B cell (primary cell): ENCODE measurements at regions not wholly inside any gene's neighbourhood (a gene's known extent, or its start where the extent isn't known, plus 50 kb on each side); places are given as distances from the start of the nearest gene placed in this dataset.

Experiments
- ATAC-seq: fragments of 200-7000 bp; cut with Tn5 transposase; one replicate; pipeline ENCODE4 v1.10.0; 2021; ENCODE audit warnings: low read depth, mild to moderate bottlenecking, moderate number of reproducible peaks, moderate library complexity
- CTCF ChIA-PET: fragments of 350-600 bp; sonication (Branson Sonifier 250); formaldehyde crosslinking; loops from one replicate; lab custom pipeline; 2021; ENCODE audit warnings: antibody characterized with exemption, inconsistent platforms; lab: Charles Lee
- POLR2A ChIA-PET: fragments of 350-600 bp; sonication (Branson Sonifier 250); formaldehyde crosslinking; loops from one replicate; lab custom pipeline; 2021; ENCODE audit warnings: antibody characterized with exemption; lab: Charles Lee
- DNase-seq: peaks from one replicate; pipeline ENCODE4 v3.0.0; 2013
- H2AFZ ChIP-seq: 2 replicates; pipeline ENCODE4 v1.6.1; 2012; ENCODE audit warnings: mild to moderate bottlenecking, low read depth, low read length; ENCODE audit not compliant: insufficient read depth, poor library complexity, severe bottlenecking
- H3K27ac ChIP-seq, 2 donors: 1 replicate in 1 of 2; 2 replicates in 1 of 2; pipeline ENCODE4 v1.5.1; 2012 to 2013; ENCODE audit warnings: low read length in 2 of 2, mild to moderate bottlenecking in 2 of 2, moderate library complexity in 1 of 2
- H3K27me3 ChIP-seq, 4 experiments: fragments of 200-600 bp in 1 of 4; sonication (generic) in 1 of 4; replicated peaks in 1 of 4; 1 replicate in 2 of 4; 2 replicates in 2 of 4; pipeline versions ENCODE4 v1.6.1 to v1.7.0; 2013 to 2016; ENCODE audit warnings: low read length in 3 of 4, mild to moderate bottlenecking in 2 of 4, mixed read lengths in 1 of 4, moderate library complexity in 1 of 4; ENCODE audit not compliant: insufficient read depth in 4 of 4, control insufficient read depth in 3 of 4; ENCODE audit errors: control extremely low read depth in 1 of 4
- H3K36me3 ChIP-seq, 2 experiments: replicated peaks in 1 of 2; 1 replicate in 1 of 2; 2 replicates in 1 of 2; pipeline versions ENCODE4 v1.6.1 to v1.7.1; 2013; ENCODE audit warnings: low read length in 1 of 2; ENCODE audit not compliant: insufficient read depth in 2 of 2, control insufficient read depth in 1 of 2; ENCODE audit errors: control extremely low read depth in 1 of 2, extremely low read depth in 1 of 2
- H3K4me1 ChIP-seq, 2 donors: fragments of 200-600 bp in 1 of 2; sonication (generic) in 1 of 2; 1 replicate in 1 of 2; 2 replicates in 1 of 2; pipeline versions ENCODE4 v1.5.1 to v1.6.1; 2013 to 2017; ENCODE audit warnings: low read length in 2 of 2; ENCODE audit not compliant: control insufficient read depth in 2 of 2, insufficient read depth in 2 of 2
- H3K4me2 ChIP-seq: replicated peaks from 2 replicates; pipeline ENCODE3; 2012; ENCODE audit warnings: mild to moderate bottlenecking, low read depth, low read length; ENCODE audit not compliant: poor library complexity, severe bottlenecking
- H3K4me3 ChIP-seq, 5 experiments: fragments of 200-600 bp in 1 of 5; sonication (generic) in 1 of 5; 1 replicate in 3 of 5; 2 replicates in 2 of 5; pipeline versions ENCODE4 v1.5.1 to v1.7.0; 2011 to 2016; ENCODE audit warnings: low read length in 4 of 5, mild to moderate bottlenecking in 4 of 5, low read depth in 2 of 5, control low read depth in 1 of 5, moderate library complexity in 1 of 5; ENCODE audit not compliant: insufficient read depth in 1 of 5; ENCODE audit errors: control extremely low read depth in 1 of 5, extremely low read depth in 1 of 5
- H3K79me2 ChIP-seq: fragments of 200-600 bp; sonication (generic); one replicate; pipeline ENCODE4 v1.6.0; 2016; ENCODE audit warnings: low read length; ENCODE audit not compliant: control insufficient read depth, insufficient read depth
- H3K9ac ChIP-seq: fragments of 200-600 bp; sonication (generic); 2 replicates; pipeline ENCODE4 v1.6.1; 2017; ENCODE audit warnings: mild to moderate bottlenecking, low read length, moderate library complexity
- H3K9me3 ChIP-seq, 3 donors: one replicate each; pipeline versions ENCODE4 v1.6.1 to v1.7.1; 2013; ENCODE audit warnings: low read length in 2 of 3; ENCODE audit not compliant: control insufficient read depth in 2 of 3, insufficient read depth in 1 of 3; ENCODE audit errors: control extremely low read depth in 1 of 3
- H4K20me1 ChIP-seq: 2 replicates; pipeline ENCODE4 v1.6.0; 2012; ENCODE audit warnings: mild to moderate bottlenecking, low read length; ENCODE audit not compliant: insufficient read depth, control insufficient read depth, poor library complexity, severe bottlenecking
- H3K27ac Mint-ChIP-seq: one replicate; pipeline ENCODE4 v1.8.0; 2021; ENCODE audit warnings: mixed read lengths
- H3K27me3 Mint-ChIP-seq: one replicate; pipeline ENCODE4 v1.8.0; 2021; ENCODE audit warnings: mixed read lengths
- H3K4me1 Mint-ChIP-seq: one replicate; pipeline ENCODE4 v1.8.0; 2021; ENCODE audit warnings: mixed read lengths
- H3K4me3 Mint-ChIP-seq: one replicate; pipeline ENCODE4 v1.8.0; 2021; ENCODE audit warnings: mixed read lengths
- H3K9me3 Mint-ChIP-seq: one replicate; pipeline ENCODE4 v1.8.0; 2022; ENCODE audit warnings: mixed read lengths; ENCODE audit not compliant: insufficient read depth
- EZH2 ChIP-seq: IDR thresholded peaks from 2 replicates; pipeline ENCODE4 v1.6.1; 2012; ENCODE audit warnings: borderline replicate concordance, low read depth, mild to moderate bottlenecking, moderate library complexity, low read length; ENCODE audit not compliant: insufficient read depth, poor library complexity, severe bottlenecking
- WGBS: methylation state at CpG from one replicate; pipeline ENCODE4 v1.1.5; 2013; ENCODE audit warnings: missing lambda C conversion rate; ENCODE audit not compliant: insufficient coverage; 5-methylcytosine and 5-hydroxymethylcytosine counted together
- intact Hi-C: fragments of 100-400 bp; cut with micrococcal nuclease; formaldehyde crosslinking; loops from one replicate; pipeline ENCODE4 v1.10.0; 2022
- TF ChIP-seq, protein P1 (sequence below): fragments of 200-600 bp; IDR thresholded peaks from one replicate; pipeline ENCODE4 v1.8.0; 2022; ENCODE audit warnings: antibody characterized with exemption, mild to moderate bottlenecking

GRCh38 chr10:118957966-118958365, 71.5 kb upstream of the NANOS1 start:
- TF ChIP-seq EZH2 = no peak
- TF ChIP-seq, protein P1, sequence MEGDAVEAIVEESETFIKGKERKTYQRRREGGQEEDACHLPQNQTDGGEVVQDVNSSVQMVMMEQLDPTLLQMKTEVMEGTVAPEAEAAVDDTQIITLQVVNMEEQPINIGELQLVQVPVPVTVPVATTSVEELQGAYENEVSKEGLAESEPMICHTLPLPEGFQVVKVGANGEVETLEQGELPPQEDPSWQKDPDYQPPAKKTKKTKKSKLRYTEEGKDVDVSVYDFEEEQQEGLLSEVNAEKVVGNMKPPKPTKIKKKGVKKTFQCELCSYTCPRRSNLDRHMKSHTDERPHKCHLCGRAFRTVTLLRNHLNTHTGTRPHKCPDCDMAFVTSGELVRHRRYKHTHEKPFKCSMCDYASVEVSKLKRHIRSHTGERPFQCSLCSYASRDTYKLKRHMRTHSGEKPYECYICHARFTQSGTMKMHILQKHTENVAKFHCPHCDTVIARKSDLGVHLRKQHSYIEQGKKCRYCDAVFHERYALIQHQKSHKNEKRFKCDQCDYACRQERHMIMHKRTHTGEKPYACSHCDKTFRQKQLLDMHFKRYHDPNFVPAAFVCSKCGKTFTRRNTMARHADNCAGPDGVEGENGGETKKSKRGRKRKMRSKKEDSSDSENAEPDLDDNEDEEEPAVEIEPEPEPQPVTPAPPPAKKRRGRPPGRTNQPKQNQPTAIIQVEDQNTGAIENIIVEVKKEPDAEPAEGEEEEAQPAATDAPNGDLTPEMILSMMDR = no peak
- ATAC-seq = no peak
- Mint-ChIP-seq H3K27me3 (peaks cover 24% of the 10 kb centered on the region), H3K4me3 (no peak overlapping the region), H3K27ac (no peak overlapping the region), H3K9me3 (no peaks in the 10 kb centered on the region), H3K4me1 (no peaks in the 10 kb centered on the region)
- Histone ChIP-seq H4K20me1 (no peaks in the 10 kb centered on the region), H3K27ac (no peak overlapping the region), H3K36me3 (no peaks in the 10 kb centered on the region), H3K4me1 (no peaks in the 10 kb centered on the region), H3K4me3 (no peak overlapping the region), H3K9me3 (peaks cover 0 to 6% (median 0%) of the 10 kb centered on the region in 3 donors), H3K79me2 (no peaks in the 10 kb centered on the region), H2AFZ (no peak overlapping the region), H3K27me3 (peaks cover 0 to 12% (median 2%) of the 10 kb centered on the region in 4 experiments), H3K4me2 (no peak overlapping the region), H3K9ac (no peak overlapping the region)
- DNase-seq = no peak
- POLR2A ChIA-PET = no interaction called here
- WGBS = 98% methylated on average over 7 of the region's 12 CpGs
- intact Hi-C loops = no loop called here
- CTCF ChIA-PET = no interaction called here

DNA sequence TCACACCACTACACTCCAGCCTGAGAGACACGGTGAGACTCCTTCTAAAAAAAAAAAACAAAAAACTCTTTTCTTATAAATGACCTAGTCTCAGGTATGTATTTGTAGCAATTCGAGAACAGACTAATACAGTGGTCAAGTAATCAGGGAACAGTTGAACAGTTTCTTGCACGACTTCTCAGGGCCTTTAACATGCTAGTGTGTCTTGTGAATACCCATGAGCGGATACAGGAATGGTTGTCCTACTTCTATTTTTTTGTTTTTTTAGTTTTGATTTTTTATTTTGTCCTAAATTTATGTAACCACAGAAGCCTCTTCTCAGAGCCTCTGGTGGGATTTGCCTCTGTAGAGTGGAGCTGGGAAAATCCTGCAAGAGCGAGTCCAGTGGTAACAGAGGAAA, 71.0 kb upstream of the NANOS1 start:
- TF ChIP-seq EZH2 = no peak

More for the DNA sequence above, 71.0 kb upstream of the NANOS1 start:
- H2AFZ ChIP-seq = no peak overlapping the region
- no peak overlapping the region for H3K9ac ChIP-seq
- H3K4me1 ChIP-seq = no peaks in the 10 kb centered on the region
- no peak overlapping the region for H3K4me2 ChIP-seq
- Mint-ChIP-seq H3K27me3 (peaks cover 24% of the 10 kb centered on the region), H3K9me3 (no peaks in the 10 kb centered on the region), H3K27ac (no peak overlapping the region), H3K4me3 (no peak overlapping the region), H3K4me1 (no peaks in the 10 kb centered on the region)
- ChIA-PET CTCF (no interaction called here), POLR2A (no interaction called here)
- H3K27me3 ChIP-seq = peaks cover 0 to 12% (median 2%) of the 10 kb centered on the region in 4 experiments
- H3K36me3 ChIP-seq = no peaks in the 10 kb centered on the region
- intact Hi-C loops = no loop called here
- H3K79me2 ChIP-seq = no peaks in the 10 kb centered on the region
- H3K9me3 ChIP-seq = peaks cover 0 to 6% (median 0%) of the 10 kb centered on the region in 3 donors
- no peak for DNase-seq
- 89% methylated on average over 3 of the region's 5 CpGs for WGBS
- ATAC-seq = no peak
- H3K4me3 ChIP-seq = no peak overlapping the region
- no peak overlapping the region for H3K27ac ChIP-seq
- H4K20me1 ChIP-seq = no peaks in the 10 kb centered on the region
